ENCODE measurements at regions not wholly inside any gene's neighbourhood (a gene's known extent, or its start where the extent isn't known, plus 50 kb on each side); places are given as distances from the start of the nearest gene placed in this dataset.

DNA sequence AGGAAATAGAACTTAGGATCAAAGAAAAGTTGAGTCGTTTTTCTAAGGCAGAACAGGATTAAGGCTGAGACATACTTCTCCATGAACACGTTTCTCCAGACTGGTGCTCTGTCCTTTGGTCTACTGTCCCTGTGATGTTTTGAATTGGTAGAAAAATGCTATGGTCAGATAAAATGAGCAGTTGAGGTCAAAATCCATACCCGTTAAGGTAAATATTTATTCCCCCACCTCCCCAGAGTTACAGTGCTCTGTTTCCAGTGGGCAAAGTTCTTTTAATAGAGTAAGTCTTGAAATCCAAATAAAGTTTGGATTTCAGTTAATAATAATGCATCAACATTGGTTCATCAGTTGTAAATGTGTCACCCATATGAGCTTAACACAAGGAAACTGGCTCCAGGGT, 74.5 kb downstream of the PTHLH start:
- TF ChIP-seq, protein P1, sequence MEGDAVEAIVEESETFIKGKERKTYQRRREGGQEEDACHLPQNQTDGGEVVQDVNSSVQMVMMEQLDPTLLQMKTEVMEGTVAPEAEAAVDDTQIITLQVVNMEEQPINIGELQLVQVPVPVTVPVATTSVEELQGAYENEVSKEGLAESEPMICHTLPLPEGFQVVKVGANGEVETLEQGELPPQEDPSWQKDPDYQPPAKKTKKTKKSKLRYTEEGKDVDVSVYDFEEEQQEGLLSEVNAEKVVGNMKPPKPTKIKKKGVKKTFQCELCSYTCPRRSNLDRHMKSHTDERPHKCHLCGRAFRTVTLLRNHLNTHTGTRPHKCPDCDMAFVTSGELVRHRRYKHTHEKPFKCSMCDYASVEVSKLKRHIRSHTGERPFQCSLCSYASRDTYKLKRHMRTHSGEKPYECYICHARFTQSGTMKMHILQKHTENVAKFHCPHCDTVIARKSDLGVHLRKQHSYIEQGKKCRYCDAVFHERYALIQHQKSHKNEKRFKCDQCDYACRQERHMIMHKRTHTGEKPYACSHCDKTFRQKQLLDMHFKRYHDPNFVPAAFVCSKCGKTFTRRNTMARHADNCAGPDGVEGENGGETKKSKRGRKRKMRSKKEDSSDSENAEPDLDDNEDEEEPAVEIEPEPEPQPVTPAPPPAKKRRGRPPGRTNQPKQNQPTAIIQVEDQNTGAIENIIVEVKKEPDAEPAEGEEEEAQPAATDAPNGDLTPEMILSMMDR (IDR thresholded peaks at IDR 0.05; ENCODE audit: low read depth, low read length) = no peak
- TF ChIP-seq EZH2phosphoT487 (IDR thresholded peaks at IDR 0.05; ENCODE audit: low read depth) = no peak

Data from OCI-LY3 (cell line).